ENCODE measurements at regions not wholly inside any gene's neighbourhood (a gene's known extent, or its start where the extent isn't known, plus 50 kb on each side); places are given as distances from the start of the nearest gene placed in this dataset.

DNA sequence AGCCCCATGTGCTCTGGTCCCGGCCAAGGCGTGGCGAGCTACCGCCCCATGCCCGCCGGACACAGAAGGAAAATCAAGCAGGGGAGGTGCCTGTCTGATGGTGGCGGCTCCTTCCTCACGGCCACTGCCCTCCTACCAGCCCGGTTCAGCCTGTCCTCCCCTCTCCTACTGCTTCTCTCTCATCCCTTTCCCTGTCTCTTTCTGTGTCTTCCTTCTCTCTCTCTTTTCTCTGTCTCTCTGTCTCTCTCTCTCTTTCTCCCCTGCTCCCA lies 279.1 kb downstream of the ASMT start:
- no peak for TF ChIP-seq EZH2 (IDR thresholded peaks at IDR 0.05; ENCODE audit: low read depth, low read length, severe bottlenecking)
- no peak for TF ChIP-seq CEBPB (IDR thresholded peaks at IDR 0.05; ENCODE audit: low read depth, low read length)
- TF ChIP-seq EP300 (IDR thresholded peaks at IDR 0.05; ENCODE audit: borderline replicate concordance in 1 of 2, low read depth in 2 of 2, low read length in 2 of 2), result no peak
- TF ChIP-seq, protein P1, sequence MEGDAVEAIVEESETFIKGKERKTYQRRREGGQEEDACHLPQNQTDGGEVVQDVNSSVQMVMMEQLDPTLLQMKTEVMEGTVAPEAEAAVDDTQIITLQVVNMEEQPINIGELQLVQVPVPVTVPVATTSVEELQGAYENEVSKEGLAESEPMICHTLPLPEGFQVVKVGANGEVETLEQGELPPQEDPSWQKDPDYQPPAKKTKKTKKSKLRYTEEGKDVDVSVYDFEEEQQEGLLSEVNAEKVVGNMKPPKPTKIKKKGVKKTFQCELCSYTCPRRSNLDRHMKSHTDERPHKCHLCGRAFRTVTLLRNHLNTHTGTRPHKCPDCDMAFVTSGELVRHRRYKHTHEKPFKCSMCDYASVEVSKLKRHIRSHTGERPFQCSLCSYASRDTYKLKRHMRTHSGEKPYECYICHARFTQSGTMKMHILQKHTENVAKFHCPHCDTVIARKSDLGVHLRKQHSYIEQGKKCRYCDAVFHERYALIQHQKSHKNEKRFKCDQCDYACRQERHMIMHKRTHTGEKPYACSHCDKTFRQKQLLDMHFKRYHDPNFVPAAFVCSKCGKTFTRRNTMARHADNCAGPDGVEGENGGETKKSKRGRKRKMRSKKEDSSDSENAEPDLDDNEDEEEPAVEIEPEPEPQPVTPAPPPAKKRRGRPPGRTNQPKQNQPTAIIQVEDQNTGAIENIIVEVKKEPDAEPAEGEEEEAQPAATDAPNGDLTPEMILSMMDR (IDR thresholded peaks at IDR 0.05; ENCODE audit: control extremely low read depth in 1 of 3, insufficient read depth in 1 of 3, low read depth in 1 of 3, low read length in 3 of 3), result no peak

Measured in H1 (cell line).